HG03432 (cell line): ENCODE measurements at regions not wholly inside any gene's neighbourhood (a gene's known extent, or its start where the extent isn't known, plus 50 kb on each side); places are given as distances from the start of the nearest gene placed in this dataset.
"Not testable (repeated sequence)": the region's sequence is repeated elsewhere in the genome, so short reads cannot be mapped to it uniquely, and the experiment has no call there.

ENCODE experiments used
- ATAC-seq: cut with Tn5 transposase; IDR thresholded peaks from one replicate; pipeline ENCODE4 v1.9.1; 2021; ENCODE audit warnings: mild to moderate bottlenecking, moderate library complexity; ENCODE audit not compliant: unreplicated experiment

GRCh38 chr17:45554479-45554878 lies 64.0 kb upstream of the PLEKHM1 start:
- ATAC-seq, result not testable (repeated sequence)

- not testable (repeated sequence) for ATAC-seq
Measured at GRCh38 chr17:45558821-45559220, 68.3 kb upstream of the PLEKHM1 start.

GRCh38 chr17:45562868-45563267 lies 72.3 kb upstream of the PLEKHM1 start:
- not testable (repeated sequence) for ATAC-seq

GRCh38 chr17:45563283-45563682 lies 72.8 kb upstream of the PLEKHM1 start:
- not testable (repeated sequence) for ATAC-seq

- not testable (repeated sequence) for ATAC-seq
Measured at GRCh38 chr17:45568275-45568674, 77.8 kb upstream of the PLEKHM1 start.

GRCh38 chr17:45573326-45573725 lies 82.8 kb upstream of the PLEKHM1 start:
- not testable (repeated sequence) for ATAC-seq

- ATAC-seq, result no peak
Measured at GRCh38 chr17:45573924-45574770, 83.6 kb upstream of the PLEKHM1 start.

- peak; percentile 44 for ATAC-seq
Measured at GRCh38 chr17:45575126-45575885, 84.8 kb upstream of the PLEKHM1 start.

GRCh38 chr17:45576527-45577307 lies 86.2 kb upstream of the PLEKHM1 start:
- ATAC-seq, result not testable (repeated sequence)

- no peak for ATAC-seq
Measured at GRCh38 chr17:45577571-45578279, 87.2 kb upstream of the PLEKHM1 start.

- no peak for ATAC-seq
Measured at GRCh38 chr17:45578516-45579455, 88.3 kb upstream of the PLEKHM1 start.

GRCh38 chr17:45579529-45580495 lies 89.3 kb upstream of the PLEKHM1 start:
- ATAC-seq, result no peak

GRCh38 chr17:45580924-45581323 lies 90.4 kb upstream of the PLEKHM1 start:
- no peak for ATAC-seq

- no peak for ATAC-seq
Measured at GRCh38 chr17:45581860-45582259, 91.3 kb upstream of the PLEKHM1 start.

GRCh38 chr17:45584092-45585036 lies 93.8 kb upstream of the PLEKHM1 start:
- peak; percentile 67 for ATAC-seq

GRCh38 chr17:45585037-45585733 lies 94.7 kb upstream of the PLEKHM1 start:
- peak; percentile 70 for ATAC-seq
